GM19035 (cell line): ENCODE measurements at regions not wholly inside any gene's neighbourhood (a gene's known extent, or its start where the extent isn't known, plus 50 kb on each side); places are given as distances from the start of the nearest gene placed in this dataset.

Experiments used
- ATAC-seq: cut with Tn5 transposase; IDR thresholded peaks from one replicate; pipeline ENCODE4 v1.9.1; 2021; ENCODE audit not compliant: unreplicated experiment

DNA sequence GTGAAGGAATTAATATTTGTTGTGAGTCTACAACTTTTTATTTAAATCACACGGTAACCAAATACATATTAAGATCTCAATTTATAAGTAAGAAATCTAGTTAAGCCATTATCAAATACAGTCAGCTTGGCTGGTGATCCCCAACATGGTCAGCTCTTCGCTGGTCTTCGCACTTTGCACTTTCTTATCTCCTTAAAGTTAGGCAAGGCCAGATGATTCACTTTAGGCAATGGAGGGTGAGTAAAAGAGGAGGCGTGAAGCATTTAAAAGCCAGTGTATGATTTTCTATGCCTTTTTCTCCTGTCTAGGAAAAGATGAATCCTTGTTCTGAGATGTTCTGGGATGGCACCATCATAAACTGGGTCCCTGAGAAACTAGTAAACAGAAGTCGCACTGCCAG lies 793.7 kb upstream of the ARGLU1 start:
- ATAC-seq: no peak

GRCh38 chr13:107360010-107360409 lies 792.1 kb upstream of the ARGLU1 start:
- no peak for ATAC-seq

- no peak for ATAC-seq
These were observed 790.9 kb upstream of the ARGLU1 start for GRCh38 chr13:107358866-107359265.

DNA sequence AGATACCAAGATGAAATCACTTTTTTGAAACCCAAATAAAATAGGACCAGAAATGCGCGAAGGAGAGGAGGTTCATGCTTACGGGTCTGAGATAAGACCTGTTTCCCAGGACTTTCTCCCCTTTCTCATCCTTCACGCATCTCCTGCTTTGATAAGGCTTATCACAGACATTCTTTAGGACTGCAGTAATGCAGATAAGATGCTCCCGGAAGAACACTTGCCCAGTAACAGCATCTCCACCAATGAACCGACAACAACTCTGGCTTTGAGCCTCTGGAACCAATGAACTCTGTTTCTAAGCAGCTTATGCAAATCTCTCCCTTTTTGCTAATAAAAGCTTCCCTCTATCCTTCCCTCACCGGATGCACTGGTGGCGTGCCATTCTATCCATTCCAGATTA lies 783.4 kb upstream of the ARGLU1 start:
- ATAC-seq: no peak

GRCh38 chr13:107348925-107349324 lies 781.0 kb upstream of the ARGLU1 start:
- ATAC-seq: no peak

DNA sequence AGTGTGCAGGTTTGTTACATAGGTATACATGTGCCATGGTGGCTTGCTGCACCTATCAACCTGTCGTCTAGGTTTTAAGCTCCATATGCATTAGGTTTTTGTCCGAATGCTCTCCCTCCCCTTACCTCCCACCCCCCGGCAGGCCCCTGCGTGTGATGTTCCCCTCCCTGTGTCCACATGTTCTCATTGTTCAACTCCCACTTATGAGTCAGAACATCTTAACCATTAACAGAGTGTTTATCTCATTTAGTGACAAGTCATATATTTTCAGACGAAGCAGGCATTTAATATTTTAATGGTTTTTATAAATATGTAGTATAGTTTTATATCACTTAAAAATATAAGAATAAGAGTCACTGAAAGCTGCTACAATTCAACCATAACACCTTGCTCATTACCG lies 780.5 kb upstream of the ARGLU1 start:
- ATAC-seq: no peak

DNA sequence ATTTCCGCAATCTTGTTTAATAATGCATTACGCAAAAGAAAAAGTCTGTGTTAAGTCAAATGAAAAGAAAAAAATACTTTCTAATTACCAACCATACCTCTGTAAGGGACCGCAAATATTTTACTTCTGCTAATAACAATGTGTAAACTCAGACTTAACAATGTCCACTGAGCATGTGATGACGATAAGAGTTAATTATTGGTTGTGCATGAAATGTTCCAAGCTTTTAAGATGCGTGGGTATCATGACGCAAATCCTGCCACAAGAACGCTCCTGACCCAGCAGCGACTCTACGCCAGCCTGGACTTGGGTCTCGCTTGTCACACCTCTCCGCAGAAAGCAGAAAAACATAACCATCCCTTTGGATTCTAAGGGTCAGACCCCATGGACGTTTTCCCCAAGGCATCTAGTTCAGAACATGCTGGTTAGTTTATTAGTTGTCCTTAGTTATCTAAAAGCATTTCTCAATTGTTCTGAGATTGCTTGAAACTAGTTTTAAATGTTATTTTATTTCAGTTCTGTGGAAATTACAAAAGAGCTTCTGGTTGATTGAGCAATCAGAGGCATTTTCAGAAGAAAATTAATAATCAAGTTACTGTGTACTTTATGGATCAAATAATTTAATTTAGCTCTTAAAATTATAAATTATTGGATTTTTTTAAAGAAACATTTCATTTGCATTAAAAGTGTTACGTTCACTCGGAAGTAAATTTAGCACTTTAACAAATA lies 779.9 kb upstream of the ARGLU1 start:
- ATAC-seq: no peak

DNA sequence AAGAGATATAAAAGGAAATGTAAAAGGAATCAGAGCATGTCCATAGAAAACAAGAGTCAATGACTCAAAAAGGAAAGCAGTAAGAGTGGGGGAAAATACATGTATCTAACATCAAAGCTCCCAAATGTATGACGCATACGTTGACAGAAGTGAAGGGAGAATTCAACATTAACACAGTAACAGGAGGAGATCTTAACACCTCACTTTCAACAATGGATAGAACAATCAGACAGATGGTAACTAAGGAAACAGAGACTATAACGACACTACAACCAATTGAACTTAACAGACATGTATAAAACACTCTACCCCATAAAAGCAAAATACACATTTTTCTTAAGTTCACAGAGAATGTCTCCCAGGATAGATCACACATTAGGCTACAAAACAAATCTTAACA lies 774.8 kb upstream of the ARGLU1 start:
- ATAC-seq: no peak

- ATAC-seq: no peak
These were observed 771.3 kb upstream of the ARGLU1 start for GRCh38 chr13:107339209-107339608.

- no peak for ATAC-seq
These were observed 764.3 kb upstream of the ARGLU1 start for GRCh38 chr13:107332188-107332587.

GRCh38 chr13:107331359-107331758 lies 763.4 kb upstream of the ARGLU1 start:
- ATAC-seq: no peak

GRCh38 chr13:107330484-107330883 lies 762.5 kb upstream of the ARGLU1 start:
- ATAC-seq: no peak

GRCh38 chr13:107329991-107330390 lies 762.1 kb upstream of the ARGLU1 start:
- no peak for ATAC-seq

DNA sequence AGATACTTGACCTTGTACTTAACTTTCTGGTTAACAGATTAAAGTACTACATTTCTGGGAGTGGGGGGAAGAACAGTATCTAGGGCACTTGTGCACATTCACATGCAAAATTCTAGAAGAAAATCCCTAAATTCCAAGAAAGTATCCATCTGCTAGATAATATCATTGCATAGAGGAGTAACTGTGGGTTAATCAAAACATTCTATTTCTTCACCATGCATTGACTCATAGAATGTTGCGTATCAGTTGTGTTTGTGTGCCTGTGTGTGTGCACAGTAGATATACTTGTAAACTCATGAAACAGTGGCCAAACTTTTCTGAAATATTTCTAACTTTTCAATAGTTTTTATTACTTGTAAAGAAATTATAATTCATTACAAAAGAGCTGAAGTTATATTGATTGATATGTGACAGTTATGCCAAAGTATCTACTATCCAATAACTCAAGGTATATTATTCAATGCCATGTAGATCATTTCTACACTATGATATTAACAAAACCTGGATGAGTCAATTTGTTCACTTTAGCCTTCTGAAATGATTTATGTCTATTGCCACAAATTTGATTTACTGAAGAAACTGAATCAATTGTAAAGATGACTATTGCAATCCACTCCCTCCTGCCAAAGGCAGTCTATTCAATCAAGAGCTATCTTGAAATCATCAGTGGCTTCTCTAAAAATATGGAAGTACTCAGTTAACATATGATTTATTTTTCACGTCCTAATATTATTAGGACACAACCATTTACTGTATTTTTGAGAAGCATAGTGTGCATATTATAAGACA lies 756.7 kb upstream of the ARGLU1 start:
- ATAC-seq: no peak

GRCh38 chr13:107322228-107322627 lies 754.3 kb upstream of the ARGLU1 start:
- ATAC-seq: no peak

DNA sequence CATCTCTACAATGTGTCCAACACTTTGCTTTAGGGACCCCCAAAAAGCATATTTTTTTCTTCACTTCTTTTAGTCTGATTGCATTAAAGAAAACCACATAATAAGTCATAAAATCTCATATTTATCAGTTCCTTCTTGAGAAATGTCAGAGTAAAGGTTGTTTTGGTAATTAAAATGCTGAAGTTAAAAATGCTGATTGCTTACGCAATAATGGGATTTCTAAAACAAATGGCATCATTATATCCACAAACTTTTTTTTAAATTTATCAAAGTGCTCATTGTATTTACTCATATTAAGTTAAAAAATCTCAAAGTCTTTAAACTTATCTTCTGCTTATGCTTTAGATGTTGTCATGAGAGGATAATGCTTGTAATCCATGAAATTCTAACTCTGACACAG lies 737.2 kb upstream of the ARGLU1 start:
- ATAC-seq: no peak

GRCh38 chr13:107301724-107302374 lies 733.9 kb upstream of the ARGLU1 start:
- no peak for ATAC-seq

DNA sequence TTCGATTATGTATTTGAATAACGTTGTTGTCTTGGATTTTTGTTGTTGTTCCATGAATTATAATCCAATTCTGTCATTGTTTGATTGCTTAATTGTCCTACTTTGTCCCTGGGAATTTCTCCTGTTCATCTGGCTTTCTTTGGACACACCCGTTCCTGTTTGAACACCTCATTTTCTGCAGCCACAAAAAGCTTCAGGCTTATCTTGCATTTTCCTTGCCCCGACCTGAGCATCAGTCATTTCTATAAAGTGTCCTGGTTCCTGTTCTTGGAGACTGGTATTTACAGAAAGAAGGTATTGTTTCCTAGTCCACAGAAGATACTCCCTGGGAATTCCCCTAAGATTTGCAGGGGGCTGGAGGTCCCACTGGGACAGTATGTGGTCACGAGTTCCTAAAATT lies 731.8 kb upstream of the ARGLU1 start:
- no peak for ATAC-seq

DNA sequence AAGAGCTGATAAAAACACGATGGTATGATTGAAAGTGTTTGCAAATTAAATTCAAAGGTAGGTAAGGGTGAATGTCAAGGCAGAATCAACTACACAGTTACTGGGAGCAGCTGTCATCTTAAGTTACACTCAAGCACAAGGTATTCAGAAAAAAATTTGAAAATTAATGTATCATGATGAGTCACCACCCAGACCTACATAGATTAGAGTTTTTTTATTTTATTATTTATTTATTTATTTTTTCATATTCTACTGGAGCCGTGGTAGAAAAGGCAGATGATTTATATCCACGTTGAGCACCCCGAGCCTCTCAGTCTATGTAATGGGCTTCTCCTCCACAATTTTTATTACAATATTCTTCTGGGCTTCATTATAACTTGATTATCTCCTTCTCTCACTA lies 728.9 kb upstream of the ARGLU1 start:
- ATAC-seq: no peak

DNA sequence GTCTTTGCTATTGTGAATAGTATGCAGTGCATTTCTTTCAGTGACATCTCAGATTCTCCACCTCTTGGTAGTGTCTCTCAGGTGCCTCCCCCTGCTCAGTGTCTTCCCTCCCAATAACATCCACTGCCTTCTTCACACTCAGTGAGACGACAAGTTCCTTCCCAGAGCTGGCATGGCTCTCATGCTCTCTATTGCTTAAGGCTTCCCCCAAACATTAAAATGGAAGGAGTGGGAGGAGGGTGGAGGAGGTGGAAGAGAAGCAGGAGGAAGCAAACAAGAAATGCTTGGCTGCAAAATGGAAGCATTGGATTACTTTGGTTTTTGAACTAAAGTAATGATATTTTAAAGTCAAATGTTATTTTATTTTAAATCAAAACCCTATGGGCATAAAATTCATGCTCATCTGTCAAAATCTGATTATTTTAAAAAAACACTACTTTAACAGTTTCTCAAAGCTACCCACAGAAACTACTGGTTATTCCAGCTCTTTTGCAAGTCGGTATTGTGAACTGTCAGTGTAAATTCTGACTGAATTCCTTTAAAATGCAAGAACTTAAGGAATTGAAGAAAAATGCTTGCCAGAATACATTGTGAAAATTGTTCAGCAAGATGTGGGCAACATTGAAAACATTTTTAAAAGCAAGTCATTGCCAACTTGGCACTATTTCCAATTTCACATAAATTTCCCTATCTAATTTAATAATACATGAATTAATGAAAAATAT lies 727.6 kb upstream of the ARGLU1 start:
- no peak for ATAC-seq

GRCh38 chr13:107293924-107294323 lies 726.0 kb upstream of the ARGLU1 start:
- no peak for ATAC-seq
